Tibial artery (tissue), 4 donors: ENCODE measurements at regions not wholly inside any gene's neighbourhood (a gene's known extent, or its start where the extent isn't known, plus 50 kb on each side); places are given as distances from the start of the nearest gene placed in this dataset.

ENCODE experiments used
- DNase-seq, 2 donors: peaks; one replicate each; pipeline ENCODE4 v3.0.0-alpha.2; 2019
- H3K27ac ChIP-seq, 2 donors: fragments of 200-600 bp; sonication (generic) in 1 of 2; 1 replicate in 1 of 2; 2 replicates in 1 of 2; pipeline ENCODE4 v1.5.1; 2018 to 2019; ENCODE audit warnings: mild to moderate bottlenecking in 1 of 2
- H3K27me3 ChIP-seq, 2 donors: fragments of 200-600 bp; sonication (generic) in 1 of 2; one replicate each; pipeline versions ENCODE4 v1.5.1 to v1.6.0; 2016 to 2019
- H3K36me3 ChIP-seq, 3 donors: fragments of 200-600 bp; sonication (generic) in 2 of 3; one replicate each; pipeline ENCODE4 v1.5.1; 2016 to 2019; ENCODE audit warnings: mild to moderate bottlenecking in 2 of 3
- H3K4me1 ChIP-seq, 4 donors: fragments of 200-600 bp; sonication (generic) in 2 of 4; 1 replicate in 3 of 4; 2 replicates in 1 of 4; pipeline ENCODE4 v1.5.1; 2016 to 2019
- H3K4me3 ChIP-seq, 2 donors: fragments of 200-600 bp; sonication (generic) in 1 of 2; 1 replicate in 1 of 2; 2 replicates in 1 of 2; pipeline ENCODE4 v1.5.1; 2018 to 2019; ENCODE audit warnings: mild to moderate bottlenecking in 2 of 2
- H3K9me3 ChIP-seq, 3 donors: fragments of 200-600 bp; sonication (generic) in 1 of 3; one replicate each; pipeline ENCODE4 v1.5.1; 2016 to 2019
- CTCF ChIP-seq, 2 experiments: fragments of 200-600 bp in 1 of 2; fragments of 450-650 bp in 1 of 2; IDR thresholded peaks; one replicate each; pipeline ENCODE4 v1.5.1; 2017 to 2019; ENCODE audit warnings: antibody characterized with exemption in 2 of 2, mild to moderate bottlenecking in 1 of 2, moderate library complexity in 1 of 2
- intact Hi-C: fragments of 100-400 bp; cut with DNase I; formaldehyde crosslinking; loops from one replicate; pipeline ENCODE4 v1.15.0; 2023; ENCODE audit warnings: low total_unique reads

- Histone ChIP-seq H3K4me3 (no peak overlapping the region), H3K4me1 (no peaks in the 10 kb centered on the region), H3K27ac (no peak overlapping the region), H3K9me3 (no peaks in the 10 kb centered on the region), H3K36me3 (no peaks in the 10 kb centered on the region), H3K27me3 (no peaks in the 10 kb centered on the region)
- intact Hi-C loops = no loop called here
- no peak for TF ChIP-seq CTCF (IDR thresholded peaks at IDR 0.05)
- no peak for DNase-seq
Measured at GRCh38 chr1:96498744-96499340, 222.7 kb upstream of the PTBP2 start.

GRCh38 chr1:96508233-96508632 lies 213.4 kb upstream of the PTBP2 start:
- intact Hi-C loops = no loop called here
- no peak for DNase-seq
- no peak overlapping the region for H3K4me3 ChIP-seq
- H3K36me3 ChIP-seq = no peaks in the 10 kb centered on the region
- H3K9me3 ChIP-seq = peaks cover 0 to 5% (median 0%) of the 10 kb centered on the region in 3 donors
- no peaks in the 10 kb centered on the region for H3K27me3 ChIP-seq
- H3K27ac ChIP-seq = no peak overlapping the region
- no peaks in the 10 kb centered on the region for H3K4me1 ChIP-seq
- TF ChIP-seq CTCF (IDR thresholded peaks at IDR 0.05) = no peak

- intact Hi-C loops = no loop called here
- TF ChIP-seq CTCF (IDR thresholded peaks at IDR 0.05) = no peak
- peaks cover 0 to under 1% (median 0%) of the 10 kb centered on the region in 3 donors for H3K9me3 ChIP-seq
Measured at GRCh38 chr1:96509339-96509738, 212.2 kb upstream of the PTBP2 start.

GRCh38 chr1:96509951-96510350 lies 211.6 kb upstream of the PTBP2 start:
- no peak for TF ChIP-seq CTCF (IDR thresholded peaks at IDR 0.05)
- intact Hi-C loops = no loop called here

More at GRCh38 chr1:96509339-96509738, 212.2 kb upstream of the PTBP2 start:
- Histone ChIP-seq H3K27ac (no peak overlapping the region), H3K36me3 (no peaks in the 10 kb centered on the region), H3K4me1 (no peaks in the 10 kb centered on the region), H3K27me3 (no peaks in the 10 kb centered on the region), H3K4me3 (no peak overlapping the region)
- DNase-seq = no peak

GRCh38 chr1:96510391-96510790 lies 211.2 kb upstream of the PTBP2 start:
- H3K27ac ChIP-seq = no peak overlapping the region
- no peak overlapping the region for H3K4me3 ChIP-seq
- DNase-seq = no peak
- H3K9me3 ChIP-seq = no peaks in the 10 kb centered on the region
- no peaks in the 10 kb centered on the region for H3K4me1 ChIP-seq
- H3K27me3 ChIP-seq = no peaks in the 10 kb centered on the region
- no peaks in the 10 kb centered on the region for H3K36me3 ChIP-seq
- no peak for TF ChIP-seq CTCF (IDR thresholded peaks at IDR 0.05)
- intact Hi-C loops = no loop called here

More at GRCh38 chr1:96509951-96510350, 211.6 kb upstream of the PTBP2 start:
- no peaks in the 10 kb centered on the region for H3K9me3 ChIP-seq
- H3K36me3 ChIP-seq = no peaks in the 10 kb centered on the region
- no peaks in the 10 kb centered on the region for H3K4me1 ChIP-seq
- no peaks in the 10 kb centered on the region for H3K27me3 ChIP-seq
- no peak overlapping the region for H3K27ac ChIP-seq
- DNase-seq = no peak
- H3K4me3 ChIP-seq = no peak overlapping the region

GRCh38 chr1:96510911-96511310 lies 210.7 kb upstream of the PTBP2 start:
- Histone ChIP-seq H3K27me3 (no peaks in the 10 kb centered on the region), H3K9me3 (no peaks in the 10 kb centered on the region), H3K4me3 (no peak overlapping the region)

More at GRCh38 chr1:96510911-96511310, 210.7 kb upstream of the PTBP2 start:
- no peak for DNase-seq
- Histone ChIP-seq H3K4me1 (no peaks in the 10 kb centered on the region), H3K27ac (no peak overlapping the region), H3K36me3 (no peaks in the 10 kb centered on the region)
- no peak for TF ChIP-seq CTCF (IDR thresholded peaks at IDR 0.05)
- intact Hi-C loops = no loop called here
